Islet of Langerhans (tissue), 1 donor: ENCODE measurements at regions not wholly inside any gene's neighbourhood (a gene's known extent, or its start where the extent isn't known, plus 50 kb on each side); places are given as distances from the start of the nearest gene placed in this dataset.
"Not testable (repeated sequence)": the region's sequence is repeated elsewhere in the genome, so short reads cannot be mapped to it uniquely, and the experiment has no call there.

Source experiments
- FAIRE-seq: peaks from one replicate; lab custom pipeline; 2011; peaks lifted over from hg19 to GRCh38; lab: Jason Lieb, UNC

- FAIRE-seq = no peak
These were observed 1045.0 kb upstream of the DDX18 start for GRCh38 chr2:116769514-116769913.

- no peak for FAIRE-seq
These were observed 1037.9 kb upstream of the DDX18 start for GRCh38 chr2:116776556-116776955.

GRCh38 chr2:116787848-116788247, 1026.6 kb upstream of the DDX18 start:
- FAIRE-seq = no peak

GRCh38 chr2:116802671-116803070, 1011.8 kb upstream of the DDX18 start:
- FAIRE-seq = no peak

- FAIRE-seq = no peak
These were observed 1009.6 kb upstream of the DDX18 start for GRCh38 chr2:116804901-116805300.

- FAIRE-seq = not testable (repeated sequence)
These were observed 1008.0 kb upstream of the DDX18 start for GRCh38 chr2:116806505-116806904.

- FAIRE-seq = no peak
These were observed 1005.4 kb upstream of the DDX18 start for GRCh38 chr2:116809109-116809508.

- no peak for FAIRE-seq
These were observed 1004.4 kb upstream of the DDX18 start for GRCh38 chr2:116810071-116810470.

GRCh38 chr2:116810645-116811044, 1003.8 kb upstream of the DDX18 start:
- no peak for FAIRE-seq

- FAIRE-seq = no peak
These were observed 995.1 kb upstream of the DDX18 start for GRCh38 chr2:116819355-116819754.

GRCh38 chr2:116820986-116821385, 993.5 kb upstream of the DDX18 start:
- FAIRE-seq = no peak

GRCh38 chr2:116829543-116829942, 984.9 kb upstream of the DDX18 start:
- FAIRE-seq = not testable (repeated sequence)

GRCh38 chr2:116832148-116832547, 982.3 kb upstream of the DDX18 start:
- no peak for FAIRE-seq

- no peak for FAIRE-seq
These were observed 981.4 kb upstream of the DDX18 start for GRCh38 chr2:116833052-116833451.

- no peak for FAIRE-seq
These were observed 972.3 kb upstream of the DDX18 start for GRCh38 chr2:116842164-116842563.

GRCh38 chr2:116859708-116860107, 954.8 kb upstream of the DDX18 start:
- FAIRE-seq = no peak

GRCh38 chr2:116874021-116874420, 940.5 kb upstream of the DDX18 start:
- no peak for FAIRE-seq

GRCh38 chr2:116877274-116877673, 937.2 kb upstream of the DDX18 start:
- FAIRE-seq = no peak

GRCh38 chr2:116877944-116878343, 936.5 kb upstream of the DDX18 start:
- FAIRE-seq = no peak

- no peak for FAIRE-seq
These were observed 934.8 kb upstream of the DDX18 start for GRCh38 chr2:116879650-116880160.

- FAIRE-seq = no peak
These were observed 923.3 kb upstream of the DDX18 start for GRCh38 chr2:116891191-116891590.

- FAIRE-seq = no peak
These were observed 903.0 kb upstream of the DDX18 start for GRCh38 chr2:116911540-116911939.

GRCh38 chr2:116915673-116916072, 898.8 kb upstream of the DDX18 start:
- FAIRE-seq = no peak

GRCh38 chr2:116917196-116917595, 897.3 kb upstream of the DDX18 start:
- no peak for FAIRE-seq

GRCh38 chr2:116918574-116918973, 895.9 kb upstream of the DDX18 start:
- no peak for FAIRE-seq
